K562 (cell line): ENCODE measurements at regions not wholly inside any gene's neighbourhood (a gene's known extent, or its start where the extent isn't known, plus 50 kb on each side); places are given as distances from the start of the nearest gene placed in this dataset.

Source experiments
- CREBBP ChIP-seq: IDR thresholded peaks from one replicate; pipeline ENCODE4 v1.6.1; 2012; ENCODE audit warnings: low read depth, mild to moderate bottlenecking, control low read depth, inconsistent platforms, low read length
- CTCF ChIP-seq, 3 experiments: IDR thresholded peaks in 2 of 3; conservative IDR thresholded peaks in 1 of 3; 2 replicates each; pipeline ENCODE4 v1.5.1; 2011 to 2012; ENCODE audit warnings: low read length in 3 of 3, mild to moderate bottlenecking in 3 of 3, control low read depth in 2 of 3, improper control_type of control experiment in 1 of 3, inconsistent platforms in 1 of 3, low read depth in 1 of 3, mixed read lengths in 1 of 3, moderate library complexity in 1 of 3; ENCODE audit not compliant: insufficient read depth in 2 of 3
- KAT2B ChIP-seq: IDR thresholded peaks from one replicate; pipeline ENCODE4 v1.6.1; 2012; ENCODE audit warnings: low read depth, mild to moderate bottlenecking, control low read depth, inconsistent platforms, low read length, moderate library complexity
- KDM5B ChIP-seq: fragments of 200-600 bp; sonication (generic); IDR thresholded peaks from 2 replicates; pipeline ENCODE4 v1.6.1; 2012; ENCODE audit warnings: low read depth, mild to moderate bottlenecking, moderate library complexity, low read length, control low read depth, inconsistent platforms; ENCODE audit not compliant: insufficient replicate concordance
- NFIC ChIP-seq: fragments of 450-650 bp; IDR thresholded peaks from 2 replicates; pipeline ENCODE4 v1.6.1; 2017; ENCODE audit warnings: mild to moderate bottlenecking, inconsistent platforms
- SP1 ChIP-seq: sonication (generic); formaldehyde crosslinking; IDR thresholded peaks from 2 replicates; pipeline ENCODE4 v1.8.1; 2022; ENCODE audit warnings: mild to moderate bottlenecking, missing genetic modification reagents
- THRB ChIP-seq: fragments of 450-650 bp; formaldehyde crosslinking; conservative IDR thresholded peaks from 2 replicates; pipeline ENCODE4 v1.4.0; 2022; ENCODE audit warnings: mild to moderate bottlenecking, missing genetic modification characterization
- ZC3H4 ChIP-seq: sonication (generic); formaldehyde crosslinking; IDR thresholded peaks from 2 replicates; pipeline ENCODE4 v1.9.0; 2021; ENCODE audit warnings: missing genetic modification reagents, borderline replicate concordance

- no peak for TF ChIP-seq ZC3H4 (CRISPR knock-in tag)
- TF ChIP-seq NFIC: no peak
- no peak for TF ChIP-seq KAT2B
- TF ChIP-seq KDM5B: no peak
- no peak for TF ChIP-seq CTCF (IDR thresholded peaks at IDR 0.05 in 2 of 3, conservative IDR thresholded peaks at IDR 0.05 in 1 of 3; ENCODE audit: insufficient read depth in 2 of 3, low read depth in 1 of 3, low read length in 3 of 3)
- TF ChIP-seq CREBBP: no peak
- TF ChIP-seq THRB (CRISPR knock-in tag): no peak
- TF ChIP-seq SP1 (CRISPR knock-in tag): no peak
Observed at GRCh38 chr12:89206390-89206789, 145.9 kb downstream of the DUSP6 start.
